Activated naive CD4-positive, alpha-beta T cell treated with Interleukin-2 at 50 U/mL for 16 hours (primary cell): ENCODE measurements at regions not wholly inside any gene's neighbourhood (a gene's known extent, or its start where the extent isn't known, plus 50 kb on each side); places are given as distances from the start of the nearest gene placed in this dataset.
A peak's percentile ranks its signal among the peaks of the same experiment; 100 is the strongest.

Source experiments
- DNase-seq: peaks from one replicate; pipeline ENCODE4 v3.0.0-alpha.2; 2020

GRCh38 chr1:88111816-88112215 is 572.3 kb upstream of the PKN2 start:
- no peak for DNase-seq

GRCh38 chr1:88117597-88117996 is 566.5 kb upstream of the PKN2 start:
- DNase-seq, result no peak

GRCh38 chr1:88118176-88118845 is 565.8 kb upstream of the PKN2 start:
- no peak for DNase-seq

GRCh38 chr1:88124614-88125013 is 559.5 kb upstream of the PKN2 start:
- no peak for DNase-seq

- no peak for DNase-seq
These were observed 557.6 kb upstream of the PKN2 start for GRCh38 chr1:88126467-88126866.

GRCh38 chr1:88133991-88134390 is 550.1 kb upstream of the PKN2 start:
- DNase-seq, result no peak

GRCh38 chr1:88134983-88135921 is 548.8 kb upstream of the PKN2 start:
- no peak for DNase-seq

GRCh38 chr1:88139633-88140032 is 544.4 kb upstream of the PKN2 start:
- DNase-seq, result no peak

GRCh38 chr1:88140325-88140724 is 543.7 kb upstream of the PKN2 start:
- no peak for DNase-seq

- no peak for DNase-seq
These were observed 542.5 kb upstream of the PKN2 start for GRCh38 chr1:88141499-88142074.

GRCh38 chr1:88145752-88146151 is 538.3 kb upstream of the PKN2 start:
- DNase-seq, result no peak

GRCh38 chr1:88149686-88150085 is 534.4 kb upstream of the PKN2 start:
- no peak for DNase-seq

GRCh38 chr1:88150330-88150729 is 533.7 kb upstream of the PKN2 start:
- DNase-seq, result no peak

GRCh38 chr1:88163187-88163586 is 520.9 kb upstream of the PKN2 start:
- DNase-seq, result no peak

GRCh38 chr1:88168126-88168525 is 515.9 kb upstream of the PKN2 start:
- no peak for DNase-seq

GRCh38 chr1:88169139-88169538 is 514.9 kb upstream of the PKN2 start:
- no peak for DNase-seq

GRCh38 chr1:88169939-88170338 is 514.1 kb upstream of the PKN2 start:
- no peak for DNase-seq

- no peak for DNase-seq
These were observed 508.9 kb upstream of the PKN2 start for GRCh38 chr1:88175120-88175630.

GRCh38 chr1:88175631-88176226 is 508.3 kb upstream of the PKN2 start:
- DNase-seq, result no peak

- DNase-seq, result no peak
These were observed 504.1 kb upstream of the PKN2 start for GRCh38 chr1:88179943-88180342.

GRCh38 chr1:88180449-88181108 is 503.5 kb upstream of the PKN2 start:
- DNase-seq, result peak; percentile 35

- DNase-seq, result no peak
These were observed 497.2 kb upstream of the PKN2 start for GRCh38 chr1:88186911-88187310.

- no peak for DNase-seq
These were observed 496.0 kb upstream of the PKN2 start for GRCh38 chr1:88188038-88188437.
